ENCODE measurements at regions not wholly inside any gene's neighbourhood (a gene's known extent, or its start where the extent isn't known, plus 50 kb on each side); places are given as distances from the start of the nearest gene placed in this dataset.
A peak's percentile ranks its signal among the peaks of the same experiment; 100 is the strongest.

DNA sequence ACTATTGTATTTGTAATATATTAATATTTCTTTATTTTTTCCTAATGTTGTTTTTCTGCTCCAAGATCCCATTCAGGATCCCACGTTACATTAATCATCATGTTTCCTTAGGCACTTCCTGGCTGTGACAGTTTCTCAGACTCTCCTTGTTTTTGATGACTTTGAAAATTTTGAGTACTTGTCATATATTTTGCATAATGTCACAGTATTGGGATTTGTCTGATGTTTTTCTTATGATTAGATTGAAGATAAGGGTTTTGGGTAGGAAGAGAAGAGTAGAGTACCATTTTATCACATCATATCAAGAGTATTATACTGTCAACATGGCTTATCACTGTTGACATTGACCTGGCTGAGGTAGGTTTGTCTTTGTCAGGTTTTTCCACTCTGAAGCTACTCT lies 146.3 kb upstream of the TPK1 start:
- in situ Hi-C loops (cut with HindIII; ENCODE audit: low pct_unique_long_range_greater_than_20kb, low sequenced_read_pairs), result no loop called here
- TF ChIP-seq JUND (IDR thresholded peaks at IDR 0.05; ENCODE audit: low read depth), result no peak
- no peak for DNase-seq (ENCODE audit: low read depth in 1 of 2, low spot score in 1 of 2)

DNA sequence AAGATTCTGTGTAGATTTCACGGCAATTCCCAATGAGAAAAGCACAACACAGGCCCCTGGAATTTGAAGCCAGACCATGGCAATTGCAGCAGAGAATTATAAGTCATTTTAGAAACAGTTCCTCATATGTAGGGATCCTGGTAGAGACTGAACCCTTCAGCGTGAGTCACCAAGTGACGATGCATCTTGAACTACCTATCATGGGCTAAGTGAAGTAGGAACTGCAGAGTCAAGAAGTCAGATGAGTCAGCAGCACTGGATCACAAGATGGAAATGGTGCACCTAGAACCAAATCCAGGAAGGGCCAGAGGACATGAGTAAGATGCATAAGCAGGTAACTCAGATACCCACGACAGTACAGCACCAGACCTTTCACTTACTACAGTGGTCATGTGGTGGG lies 140.0 kb upstream of the TPK1 start:
- no peak for DNase-seq (ENCODE audit: low read depth in 1 of 2, low spot score in 1 of 2)
- in situ Hi-C loops (cut with HindIII; ENCODE audit: low pct_unique_long_range_greater_than_20kb, low sequenced_read_pairs), result no loop called here
- no peak for TF ChIP-seq JUND (IDR thresholded peaks at IDR 0.05; ENCODE audit: low read depth)

DNA sequence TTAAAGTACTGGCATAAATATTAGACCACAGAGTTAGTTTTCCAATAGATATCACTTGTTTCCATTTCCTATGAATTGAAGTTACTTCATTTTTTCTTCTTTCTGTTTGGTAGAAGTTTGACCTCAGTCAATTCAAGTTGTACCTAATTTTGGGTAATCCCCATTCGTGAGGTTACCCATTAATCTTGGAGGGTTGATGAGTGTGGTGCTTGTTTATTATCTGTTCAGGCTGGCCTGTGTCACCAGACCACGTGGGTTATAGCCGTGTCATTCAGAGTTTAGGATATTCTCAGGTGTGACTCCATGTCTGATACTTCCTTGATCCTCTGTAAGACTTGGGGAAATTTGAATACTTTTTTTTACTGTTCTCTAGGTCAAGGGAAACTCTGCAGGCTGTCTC lies 133.9 kb upstream of the TPK1 start:
- TF ChIP-seq JUND (IDR thresholded peaks at IDR 0.05; ENCODE audit: low read depth), result no peak
- no peak for DNase-seq (ENCODE audit: low read depth in 1 of 2, low spot score in 1 of 2)
- in situ Hi-C loops (cut with HindIII; ENCODE audit: low pct_unique_long_range_greater_than_20kb, low sequenced_read_pairs), result no loop called here

DNA sequence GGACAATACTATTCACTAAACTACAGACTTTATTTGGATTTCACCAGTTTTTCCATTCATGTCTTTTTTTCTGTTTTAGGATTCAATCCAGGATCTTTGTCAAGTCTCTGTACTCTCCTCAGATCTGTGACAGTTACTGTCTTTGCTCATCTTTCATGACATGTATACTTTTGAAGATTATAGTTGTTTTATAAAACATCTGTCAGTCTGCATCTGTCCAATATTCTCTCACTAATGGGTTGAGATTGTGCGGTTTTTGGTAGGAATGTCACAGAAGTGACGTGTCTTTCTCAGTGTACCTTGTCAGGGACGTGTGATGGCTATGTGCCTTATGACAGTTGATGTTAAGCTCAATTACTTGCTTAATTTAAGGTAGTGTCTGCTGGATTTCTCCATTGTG lies 124.9 kb upstream of the TPK1 start:
- no peak for TF ChIP-seq JUND (IDR thresholded peaks at IDR 0.05; ENCODE audit: low read depth)
- no peak for DNase-seq (ENCODE audit: low read depth in 1 of 2, low spot score in 1 of 2)
- in situ Hi-C loops (cut with HindIII; ENCODE audit: low pct_unique_long_range_greater_than_20kb, low sequenced_read_pairs), result no loop called here

DNA sequence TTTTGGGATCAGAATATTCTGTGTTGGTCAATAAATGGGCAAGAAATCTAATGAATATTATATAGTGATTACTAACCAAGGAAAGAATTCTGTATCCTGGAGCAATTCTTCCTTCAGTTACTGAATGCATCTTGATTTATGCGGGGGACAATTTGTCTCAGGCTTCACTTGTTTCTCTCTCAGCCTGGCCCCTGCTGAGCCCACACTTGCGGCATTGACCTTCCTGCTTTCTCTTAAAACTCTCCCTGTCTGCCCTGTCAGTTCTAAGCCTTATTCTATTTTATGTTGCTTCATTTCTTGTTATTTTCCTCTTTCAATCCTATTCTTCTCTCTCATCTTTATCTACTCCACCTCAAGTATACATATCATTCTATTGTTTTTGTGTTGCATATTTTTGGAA lies 122.1 kb upstream of the TPK1 start:
- no peak for DNase-seq (ENCODE audit: low read depth in 1 of 2, low spot score in 1 of 2)
- no peak for TF ChIP-seq JUND (IDR thresholded peaks at IDR 0.05; ENCODE audit: low read depth)
- in situ Hi-C loops (cut with HindIII; ENCODE audit: low pct_unique_long_range_greater_than_20kb, low sequenced_read_pairs), result no loop called here

DNA sequence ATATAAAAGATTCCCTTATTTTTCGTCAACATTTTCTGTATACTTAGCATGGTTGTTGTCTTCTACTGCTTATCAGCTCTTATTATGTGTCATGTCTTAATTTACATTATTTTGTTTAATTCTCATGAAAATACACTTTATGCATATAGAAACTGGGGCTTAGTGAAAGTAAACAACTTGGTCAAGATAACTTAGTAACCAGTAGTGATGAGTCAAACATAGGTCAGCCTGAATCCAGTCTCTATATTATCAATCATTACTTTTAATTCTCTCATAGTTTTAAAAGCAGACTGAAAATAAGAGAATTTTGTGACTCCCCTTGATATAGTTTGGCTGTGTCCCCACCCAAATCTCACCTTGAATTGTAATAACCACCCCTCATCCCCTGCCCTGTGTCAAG lies 119.6 kb upstream of the TPK1 start:
- DNase-seq (ENCODE audit: low read depth in 1 of 2, low spot score in 1 of 2), result no peak
- no peak for TF ChIP-seq JUND (IDR thresholded peaks at IDR 0.05; ENCODE audit: low read depth)
- in situ Hi-C loops (cut with HindIII; ENCODE audit: low pct_unique_long_range_greater_than_20kb, low sequenced_read_pairs), result no loop called here

DNA sequence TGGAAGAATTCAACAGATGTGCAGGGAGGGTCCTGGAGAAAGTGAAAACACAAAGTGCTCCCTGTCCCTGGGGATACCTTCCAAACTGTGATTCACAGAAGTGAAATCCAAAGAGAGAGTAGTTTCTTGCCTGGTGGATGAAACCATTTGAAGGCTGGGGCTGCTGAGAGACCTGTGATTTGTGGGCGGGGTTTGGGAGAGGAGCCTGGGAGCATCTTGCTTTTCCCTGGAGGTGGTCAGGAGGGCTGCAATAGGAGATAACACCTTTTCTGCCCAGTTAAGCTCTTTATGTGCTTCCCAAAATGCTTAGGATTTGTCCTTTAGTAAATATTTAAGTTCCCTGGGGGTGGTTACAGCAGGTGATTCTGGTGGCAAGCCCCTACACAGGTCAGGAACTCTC lies 105.3 kb upstream of the TPK1 start:
- no peak for TF ChIP-seq JUND (IDR thresholded peaks at IDR 0.05; ENCODE audit: low read depth)
- in situ Hi-C loops (cut with HindIII; ENCODE audit: low pct_unique_long_range_greater_than_20kb, low sequenced_read_pairs), result no loop called here
- peak in 1 of 2 experiments; percentile 1 for DNase-seq (ENCODE audit: low read depth in 1 of 2, low spot score in 1 of 2)

DNA sequence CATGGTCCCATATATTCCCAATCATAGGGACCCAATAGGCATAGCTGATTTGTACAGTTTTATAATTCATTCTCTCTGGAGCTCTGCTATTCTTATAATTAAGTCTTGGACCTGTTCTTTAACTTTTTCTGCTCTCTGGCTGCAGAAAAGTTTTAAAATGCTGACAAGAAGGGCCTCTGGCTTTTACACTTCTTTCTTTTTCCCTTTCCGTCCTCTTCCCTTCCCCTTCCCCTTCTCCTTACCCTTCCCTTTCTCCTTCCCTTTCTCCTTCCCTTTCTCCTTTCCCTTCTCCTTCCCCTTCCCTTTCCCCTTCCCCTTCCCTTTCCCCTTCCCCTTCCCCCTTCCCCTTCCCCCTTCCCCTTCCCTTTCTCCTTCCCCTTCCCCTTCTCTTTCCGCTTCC lies 101.3 kb upstream of the TPK1 start:
- no peak for DNase-seq (ENCODE audit: low read depth in 1 of 2, low spot score in 1 of 2)
- in situ Hi-C loops (cut with HindIII; ENCODE audit: low pct_unique_long_range_greater_than_20kb, low sequenced_read_pairs), result no loop called here
- TF ChIP-seq JUND (IDR thresholded peaks at IDR 0.05; ENCODE audit: low read depth), result no peak

DNA sequence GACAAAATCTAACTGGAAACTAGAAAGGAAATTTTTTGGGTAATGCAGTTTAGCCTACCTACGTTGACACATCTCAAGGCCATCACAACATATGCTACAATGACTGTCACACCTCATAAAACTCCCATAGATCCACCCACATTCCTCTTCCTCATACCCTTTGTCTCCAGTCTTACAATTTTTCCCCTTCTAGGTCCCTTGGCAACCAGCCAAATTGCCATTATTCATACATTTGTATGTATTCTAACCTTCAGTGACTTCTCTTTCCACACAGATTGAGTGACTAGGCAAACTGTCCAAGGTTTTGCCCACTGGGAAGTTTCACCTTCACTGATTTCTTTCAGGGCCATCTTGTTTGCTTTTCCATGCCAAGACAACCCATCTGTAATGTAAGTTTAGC lies 100.5 kb upstream of the TPK1 start:
- no peak for TF ChIP-seq JUND (IDR thresholded peaks at IDR 0.05; ENCODE audit: low read depth)
- DNase-seq (ENCODE audit: low read depth in 1 of 2, low spot score in 1 of 2), result no peak
- in situ Hi-C loops (cut with HindIII; ENCODE audit: low pct_unique_long_range_greater_than_20kb, low sequenced_read_pairs), result no loop called here

DNA sequence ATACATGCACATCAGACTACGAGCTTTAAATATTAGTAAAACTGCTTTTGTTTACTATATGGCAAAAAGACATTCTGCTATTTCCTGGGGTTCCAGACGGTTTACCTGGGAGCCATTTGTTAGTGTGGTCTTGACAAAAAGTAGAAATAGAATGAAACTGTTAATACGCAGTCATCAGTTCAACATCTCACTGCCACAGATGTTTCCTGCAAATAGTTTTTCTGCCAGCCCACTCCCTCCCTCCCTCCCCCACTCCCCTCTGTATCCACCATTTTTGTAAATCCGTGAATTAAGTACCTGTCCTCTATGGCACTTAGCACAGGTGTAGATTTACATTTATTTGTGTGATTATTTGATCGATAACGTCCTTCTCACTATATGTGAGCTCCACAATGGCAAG lies 74.6 kb upstream of the TPK1 start:
- no peak for TF ChIP-seq JUND (IDR thresholded peaks at IDR 0.05; ENCODE audit: low read depth)
- in situ Hi-C loops (cut with HindIII; ENCODE audit: low pct_unique_long_range_greater_than_20kb, low sequenced_read_pairs), result no loop called here
- DNase-seq (ENCODE audit: low read depth in 1 of 2, low spot score in 1 of 2), result no peak

DNA sequence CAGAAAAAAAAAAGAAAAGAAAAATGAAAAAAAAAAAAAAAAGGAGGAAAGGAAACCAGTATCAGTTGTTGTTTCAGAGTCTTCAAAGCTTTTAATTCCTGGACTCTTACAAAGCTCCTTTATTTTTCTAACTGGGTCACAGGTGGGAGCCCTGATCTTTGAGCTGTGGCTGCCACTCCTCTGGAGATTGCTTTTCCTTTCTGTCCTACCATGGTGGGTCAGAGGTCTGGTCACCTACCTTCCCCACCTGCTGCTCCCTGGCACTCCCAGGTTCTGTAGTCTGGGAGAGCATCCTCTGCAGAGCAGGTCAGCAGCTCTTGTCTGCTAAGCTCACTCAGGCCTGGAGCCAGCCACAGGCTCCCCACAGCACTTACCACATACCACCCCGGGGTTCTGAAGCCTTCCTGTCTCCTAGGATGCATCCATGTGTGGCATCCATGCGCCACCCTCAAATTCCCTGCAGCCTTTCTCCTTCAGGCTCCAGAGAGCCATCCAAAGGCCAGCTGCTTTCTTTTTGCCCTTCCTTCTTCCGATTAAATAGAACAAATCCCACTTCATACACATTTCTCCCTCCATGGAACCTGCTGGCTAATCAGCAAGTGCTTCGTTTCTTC lies 73.2 kb upstream of the TPK1 start:
- in situ Hi-C loops (cut with HindIII; ENCODE audit: low pct_unique_long_range_greater_than_20kb, low sequenced_read_pairs), result no loop called here
- no peak for DNase-seq (ENCODE audit: low read depth in 1 of 2, low spot score in 1 of 2)

DNA sequence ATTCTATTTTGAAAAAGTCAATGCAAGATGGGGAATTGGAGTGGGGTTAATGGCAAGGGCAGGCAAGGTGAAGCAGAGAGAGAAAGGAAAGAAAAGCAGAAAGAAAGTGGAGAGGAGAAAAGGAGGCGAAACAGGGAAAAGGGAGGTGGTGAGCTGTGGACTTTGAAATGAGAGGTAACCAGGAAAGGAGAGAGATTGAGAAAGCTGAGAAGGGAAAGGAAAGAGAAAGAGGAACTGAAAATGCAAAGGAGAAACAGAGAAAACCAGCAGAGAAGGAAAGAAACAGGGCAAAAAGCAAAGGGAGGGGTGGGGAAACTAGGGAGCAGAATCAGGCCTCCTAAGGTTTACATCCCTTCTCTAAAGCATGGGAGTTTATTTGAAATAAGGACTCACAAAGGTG lies 72.5 kb upstream of the TPK1 start:
- no peak for TF ChIP-seq JUND (IDR thresholded peaks at IDR 0.05; ENCODE audit: low read depth)
- in situ Hi-C loops (cut with HindIII; ENCODE audit: low pct_unique_long_range_greater_than_20kb, low sequenced_read_pairs), result no loop called here
- no peak for DNase-seq (ENCODE audit: low read depth in 1 of 2, low spot score in 1 of 2)

More for the DNA sequence above, 73.2 kb upstream of the TPK1 start:
- no peak for TF ChIP-seq JUND (IDR thresholded peaks at IDR 0.05; ENCODE audit: low read depth)

DNA sequence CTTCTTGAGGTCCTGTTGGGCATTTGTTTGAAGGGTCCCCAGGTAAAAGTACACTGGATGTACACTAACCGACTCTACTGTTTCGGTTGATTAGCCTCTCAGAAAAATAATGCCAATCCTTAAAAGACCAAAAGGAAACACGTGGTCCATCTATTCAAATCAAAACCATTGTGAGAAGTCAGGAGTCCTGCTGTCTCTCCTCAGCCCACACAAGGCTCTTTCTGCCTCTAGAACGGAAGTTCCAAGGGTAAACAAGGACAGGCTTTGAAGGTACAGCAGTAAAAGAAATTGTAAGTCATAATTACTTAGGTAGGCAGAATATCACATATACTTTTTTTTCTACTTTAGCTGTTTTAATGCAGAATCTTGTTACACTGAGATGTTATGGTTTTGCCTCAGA lies 71.7 kb upstream of the TPK1 start:
- no peak for TF ChIP-seq JUND (IDR thresholded peaks at IDR 0.05; ENCODE audit: low read depth)
- in situ Hi-C loops (cut with HindIII; ENCODE audit: low pct_unique_long_range_greater_than_20kb, low sequenced_read_pairs), result no loop called here
- DNase-seq (ENCODE audit: low read depth in 1 of 2, low spot score in 1 of 2), result no peak

DNA sequence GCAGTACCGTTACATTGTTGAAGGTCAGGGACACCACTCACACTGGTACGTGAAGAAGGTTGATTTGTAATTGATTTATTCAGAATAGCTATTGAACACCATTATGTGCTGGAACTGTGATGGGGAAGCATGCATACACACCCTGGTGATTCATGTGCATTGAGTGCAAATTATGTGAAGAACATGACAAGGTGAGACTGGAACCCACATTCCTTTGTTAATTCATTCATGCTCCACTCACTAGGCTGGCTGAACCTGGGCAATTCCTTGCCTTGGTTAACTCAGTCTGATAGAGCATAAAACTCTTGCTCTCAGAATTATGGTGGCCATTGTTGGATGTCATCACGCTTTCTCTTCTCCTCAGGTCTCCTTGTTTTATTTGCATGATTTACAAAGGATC lies 67.3 kb upstream of the TPK1 start:
- DNase-seq (ENCODE audit: low read depth in 1 of 2, low spot score in 1 of 2), result no peak
- in situ Hi-C loops (cut with HindIII; ENCODE audit: low pct_unique_long_range_greater_than_20kb, low sequenced_read_pairs), result no loop called here
- no peak for TF ChIP-seq JUND (IDR thresholded peaks at IDR 0.05; ENCODE audit: low read depth)

All from T47D (cell line).